GM21825 (cell line): ENCODE measurements at regions not wholly inside any gene's neighbourhood (a gene's known extent, or its start where the extent isn't known, plus 50 kb on each side); places are given as distances from the start of the nearest gene placed in this dataset.

ENCODE experiments used
- ATAC-seq: cut with Tn5 transposase; IDR thresholded peaks from one replicate; pipeline ENCODE4 v1.9.1; 2021; ENCODE audit warnings: mild to moderate bottlenecking, moderate library complexity; ENCODE audit not compliant: unreplicated experiment

- ATAC-seq: no peak
These were observed 53.7 kb upstream of the TRAK1 start for GRCh38 chr3:42037318-42037945.

- ATAC-seq: peak; percentile 51
These were observed 54.7 kb upstream of the TRAK1 start for GRCh38 chr3:42036483-42036823.

- no peak for ATAC-seq
These were observed 55.2 kb upstream of the TRAK1 start for GRCh38 chr3:42035816-42036482.

GRCh38 chr3:42035007-42035406, 56.1 kb upstream of the TRAK1 start:
- no peak for ATAC-seq

DNA sequence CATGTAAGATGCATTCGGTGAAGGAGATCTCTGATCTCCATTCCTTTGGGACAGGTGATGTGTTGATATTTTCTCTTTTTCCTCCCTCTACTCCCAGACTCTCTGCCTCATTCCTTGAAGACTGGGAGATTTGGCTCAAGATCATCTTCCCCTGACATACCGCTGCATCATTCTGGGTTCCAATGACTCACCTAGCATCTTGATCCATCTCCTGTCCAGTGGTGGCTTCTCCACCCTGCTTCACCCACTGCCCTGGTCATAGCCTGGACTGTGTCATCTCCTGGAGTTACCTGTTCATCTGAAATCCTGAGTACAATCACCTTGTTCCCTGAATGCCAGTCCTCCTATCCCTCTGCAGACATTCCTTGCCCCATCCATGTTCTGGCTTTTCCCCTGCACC, 57.4 kb upstream of the TRAK1 start:
- ATAC-seq: no peak

DNA sequence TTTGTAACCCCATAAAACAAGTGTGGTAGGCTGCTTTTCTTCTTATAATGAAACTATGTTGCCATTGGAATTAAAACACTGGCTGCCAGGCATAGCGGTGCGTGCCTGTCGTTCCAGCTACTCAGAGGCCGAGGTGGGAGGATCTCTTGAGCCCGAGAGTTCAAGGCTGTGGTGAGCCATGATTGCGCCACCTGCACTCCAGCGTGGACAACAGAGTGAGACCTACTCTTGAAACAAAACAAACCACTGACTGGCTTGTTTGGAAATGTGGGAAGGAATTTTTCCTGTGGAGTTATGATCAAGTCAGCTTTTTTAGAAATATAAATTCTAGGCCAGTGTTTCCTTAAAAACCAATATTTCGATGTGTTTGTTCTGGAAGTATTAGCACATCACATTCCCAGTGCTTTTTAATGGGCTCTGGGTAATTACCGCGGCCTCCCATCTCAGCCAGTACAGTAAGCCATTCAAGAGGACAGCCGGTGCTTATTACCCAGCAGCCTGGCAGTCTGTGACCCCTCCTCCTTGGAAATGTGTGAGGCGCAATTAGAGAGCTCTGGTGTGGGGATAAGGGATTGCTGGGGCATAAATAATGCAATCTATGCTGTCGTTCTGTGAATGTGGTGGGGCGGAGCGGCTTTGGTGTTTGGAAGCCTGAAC, 58.3 kb upstream of the TRAK1 start:
- ATAC-seq: no peak

DNA sequence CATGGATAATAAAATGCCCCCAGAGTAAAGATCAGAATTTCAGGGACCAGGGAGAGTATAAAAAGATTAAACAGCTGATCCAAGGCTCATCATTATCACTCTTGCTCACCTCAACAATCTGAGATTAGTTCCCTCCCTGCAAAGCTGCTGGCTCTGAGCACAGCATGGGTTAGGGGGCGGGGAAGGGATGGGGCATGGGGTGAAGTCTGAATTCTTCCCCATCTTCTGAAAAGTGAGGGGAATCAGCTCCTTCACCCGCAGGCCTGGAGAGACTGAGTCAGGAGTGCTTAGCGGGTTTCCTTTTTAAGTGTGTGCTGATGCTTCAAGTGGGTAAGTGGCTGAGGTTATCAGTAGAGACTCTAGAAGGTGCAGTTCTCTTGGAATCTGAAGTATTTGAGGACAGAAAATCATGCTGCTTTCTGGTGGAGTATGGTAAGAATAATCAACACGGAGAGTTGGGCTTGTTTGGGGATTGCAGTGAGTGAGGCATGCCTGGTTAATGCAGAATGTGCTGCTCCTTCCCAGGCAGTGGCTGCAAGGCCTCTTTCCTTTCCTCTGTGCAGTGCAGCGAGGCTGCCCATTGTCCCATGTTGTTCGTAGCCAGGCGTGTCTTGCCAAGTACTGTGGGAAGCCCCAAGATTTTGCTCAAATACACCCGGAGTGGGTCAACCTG, 59.2 kb upstream of the TRAK1 start:
- no peak for ATAC-seq

- no peak for ATAC-seq
These were observed 62.7 kb upstream of the TRAK1 start for GRCh38 chr3:42028474-42028873.

GRCh38 chr3:42027571-42027970, 63.6 kb upstream of the TRAK1 start:
- no peak for ATAC-seq

DNA sequence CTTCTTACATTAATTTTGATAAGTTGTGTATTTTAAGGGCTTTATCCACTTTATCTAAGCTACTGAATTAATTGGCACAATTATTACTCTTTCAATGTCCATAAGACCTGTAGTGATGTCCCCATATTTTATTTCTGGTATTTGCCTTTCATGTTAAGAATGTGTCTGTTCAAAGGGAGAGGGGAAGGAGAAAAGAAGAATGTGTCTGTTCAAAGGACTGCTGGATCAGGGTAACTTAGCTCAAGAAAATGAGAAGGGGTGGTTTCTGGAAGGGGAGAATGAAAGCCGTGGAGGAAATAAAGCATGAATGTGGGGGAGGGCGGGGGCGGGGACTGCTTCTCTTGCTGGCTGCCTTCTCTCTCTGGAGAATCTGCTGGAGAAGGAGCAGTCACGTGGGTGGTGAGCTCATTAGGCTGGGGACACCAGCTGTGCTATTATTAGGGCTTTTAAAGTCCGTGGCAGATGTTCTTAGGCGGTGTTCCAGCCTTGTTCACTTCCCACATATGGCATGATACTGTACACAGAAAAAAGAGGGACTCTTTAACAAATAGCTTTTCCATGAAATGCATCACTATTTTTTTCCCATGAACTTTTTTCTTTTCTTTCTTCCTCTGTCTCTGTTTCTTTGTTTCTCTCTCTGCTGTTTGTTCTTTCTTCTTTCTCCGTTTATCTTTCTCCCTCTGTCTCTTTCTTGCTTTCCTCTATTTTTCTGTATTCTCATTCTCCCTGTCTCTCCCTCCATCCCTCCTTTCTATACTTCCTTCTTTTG, 63.7 kb upstream of the ULK4 start:
- ATAC-seq: peak; percentile 55

- ATAC-seq: no peak
These were observed 62.9 kb upstream of the ULK4 start for GRCh38 chr3:42024591-42025351.

DNA sequence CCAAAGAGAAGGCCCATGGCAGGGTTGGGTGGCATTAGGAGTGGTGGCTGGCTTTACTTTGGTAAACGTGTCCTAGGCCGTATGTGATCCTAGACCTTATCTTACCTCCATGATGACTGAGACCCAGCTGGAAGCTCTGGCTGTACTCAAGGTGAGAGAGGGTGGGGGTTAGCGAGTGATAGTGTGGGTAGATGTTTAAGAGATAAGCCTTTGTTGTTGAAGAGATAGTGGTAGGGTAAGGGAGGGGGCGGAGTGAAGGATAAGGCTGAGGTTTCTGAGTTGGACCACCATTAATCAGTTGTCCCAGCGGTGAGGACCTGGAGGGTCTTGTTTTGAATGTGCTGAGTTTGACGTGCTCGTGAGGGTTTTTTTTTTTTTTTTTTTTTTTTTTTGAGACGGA, 61.5 kb upstream of the ULK4 start:
- ATAC-seq: no peak

DNA sequence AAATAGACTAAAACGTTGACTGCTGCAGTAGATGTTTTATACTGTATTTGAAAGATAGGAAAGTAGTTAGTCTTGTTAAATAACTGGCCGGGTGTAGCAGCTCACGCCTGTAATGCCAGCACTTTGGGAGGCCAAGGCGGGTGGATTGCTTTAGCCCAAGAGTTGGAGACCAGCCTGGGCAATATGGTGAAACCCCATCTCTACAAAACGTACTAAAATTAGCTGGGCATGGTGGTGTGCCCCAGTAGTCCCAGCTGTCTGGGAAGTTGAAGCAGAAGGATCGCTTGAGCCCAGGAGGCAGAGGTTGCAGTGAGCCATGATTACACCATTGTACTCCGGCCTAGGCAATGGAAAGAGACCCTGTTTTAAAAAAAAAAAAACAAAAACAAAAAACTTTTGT, 60.5 kb upstream of the ULK4 start:
- no peak for ATAC-seq

GRCh38 chr3:42020684-42021307, 58.9 kb upstream of the ULK4 start:
- ATAC-seq: no peak

DNA sequence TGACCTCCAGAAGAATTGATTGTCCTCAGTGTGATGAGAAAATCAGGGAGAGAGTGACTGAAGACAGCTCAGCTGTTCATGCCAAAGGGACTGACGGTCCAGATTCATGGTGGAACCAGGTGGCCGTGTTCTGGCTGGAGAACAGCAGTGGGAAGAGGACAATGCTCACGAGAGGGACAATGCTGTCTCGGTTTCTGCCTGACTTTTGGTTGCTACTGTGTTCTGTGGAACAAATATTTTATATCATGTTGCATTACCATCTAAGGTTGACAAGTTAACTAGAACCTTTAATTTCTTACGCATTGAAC, 58.0 kb upstream of the ULK4 start:
- ATAC-seq: no peak

DNA sequence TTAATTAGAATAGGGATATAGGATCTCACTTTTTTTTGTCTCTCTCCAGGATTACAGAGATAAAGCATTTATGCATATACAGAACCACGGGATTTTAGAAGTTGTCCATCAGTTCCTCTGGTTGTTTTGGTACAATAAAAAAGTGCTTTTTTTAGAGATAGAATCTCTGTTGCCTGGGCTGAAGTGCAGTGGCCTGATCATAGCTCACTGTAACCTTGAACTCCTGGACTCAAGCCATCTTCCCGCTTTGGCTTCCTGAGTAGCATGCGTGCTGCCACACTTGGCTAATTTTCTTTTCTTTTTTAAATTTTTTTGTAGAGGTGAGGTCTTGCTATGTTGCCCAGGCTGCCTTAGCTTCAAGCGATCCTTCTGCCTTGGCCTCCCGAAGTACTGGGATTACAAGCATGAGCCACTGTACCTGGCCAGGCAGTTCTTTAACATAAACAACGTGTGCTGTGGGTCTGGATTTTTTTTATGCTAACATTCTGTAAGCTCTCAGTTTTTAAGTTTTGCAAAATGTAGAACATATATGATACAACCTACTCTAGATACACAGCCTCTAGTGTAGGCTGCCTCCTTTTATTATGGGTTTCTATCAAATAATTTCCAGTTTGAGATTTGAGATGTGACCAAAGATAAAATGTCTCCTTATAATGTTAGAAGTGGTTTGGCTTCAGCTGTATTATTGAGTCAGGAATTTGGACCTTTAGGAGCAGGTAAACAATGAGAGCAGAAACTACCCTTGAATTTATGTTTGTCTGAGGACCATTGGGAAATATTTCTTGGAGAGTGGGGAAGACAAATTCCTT, 57.4 kb upstream of the ULK4 start:
- ATAC-seq: no peak

GRCh38 chr3:42014921-42015533, 53.1 kb upstream of the ULK4 start:
- ATAC-seq: no peak

GRCh38 chr3:42014458-42014920, 52.6 kb upstream of the ULK4 start:
- ATAC-seq: no peak
